H1 (cell line): ENCODE measurements at regions not wholly inside any gene's neighbourhood (a gene's known extent, or its start where the extent isn't known, plus 50 kb on each side); places are given as distances from the start of the nearest gene placed in this dataset.

Experiments used
- CEBPB ChIP-seq: IDR thresholded peaks from 2 replicates; pipeline ENCODE4 v1.6.1; 2012; ENCODE audit warnings: low read depth, low read length
- RXRA ChIP-seq: IDR thresholded peaks from 2 replicates; pipeline ENCODE4 v1.6.1; 2011; ENCODE audit warnings: low read depth, mild to moderate bottlenecking, low read length, moderate library complexity; ENCODE audit not compliant: insufficient read depth
- SIX5 ChIP-seq: IDR thresholded peaks from 2 replicates; pipeline ENCODE4 v1.6.1; 2011; ENCODE audit warnings: mild to moderate bottlenecking, low read depth, low read length
- SUZ12 ChIP-seq: fragments of 200-600 bp; sonication (generic); IDR thresholded peaks from 2 replicates; pipeline ENCODE4 v1.6.1; 2012; ENCODE audit warnings: mild to moderate bottlenecking, inconsistent platforms, low read length, moderate library complexity, mixed read lengths

- TF ChIP-seq RXRA (no peak), SUZ12 (no peak), CEBPB (no peak), SIX5 (no peak)
These were observed 348.9 kb upstream of the HSFY2 start (continued) for GRCh38 chrY:19122450-19122849.
